Thyroid gland (tissue), 4 donors: ENCODE measurements at regions not wholly inside any gene's neighbourhood (a gene's known extent, or its start where the extent isn't known, plus 50 kb on each side); places are given as distances from the start of the nearest gene placed in this dataset.

Experiments
- DNase-seq, 2 donors: peaks; one replicate each; pipeline ENCODE4 v3.0.0-alpha.2; 2019
- H3K27ac ChIP-seq, 3 donors: fragments of 200-600 bp; sonication (generic); 1 replicate in 2 of 3; 2 replicates in 1 of 3; pipeline ENCODE4 v1.5.1; 2016 to 2019; ENCODE audit warnings: mild to moderate bottlenecking in 1 of 3, moderate library complexity in 1 of 3
- H3K27me3 ChIP-seq: fragments of 200-600 bp; sonication (generic); one replicate; pipeline ENCODE4 v1.5.1; 2019
- H3K36me3 ChIP-seq, 2 donors: fragments of 200-600 bp; sonication (generic); one replicate each; pipeline ENCODE4 v1.5.1; 2016 to 2019
- H3K4me1 ChIP-seq, 2 donors: fragments of 200-600 bp; sonication (generic); one replicate each; pipeline ENCODE4 v1.5.1; 2017 to 2019
- H3K4me3 ChIP-seq, 3 donors: fragments of 200-600 bp; sonication (generic); replicated peaks in 1 of 3; 1 replicate in 2 of 3; 2 replicates in 1 of 3; pipeline ENCODE4 v1.5.1; 2016; ENCODE audit warnings: mild to moderate bottlenecking in 1 of 3
- H3K9me3 ChIP-seq: fragments of 200-600 bp; sonication (generic); one replicate; pipeline ENCODE4 v1.5.1; 2017
- CTCF ChIP-seq, 6 experiments: fragments of 200-600 bp in 3 of 6; fragments of 450-650 bp in 3 of 6; sonication (generic) in 3 of 6; IDR thresholded peaks; one replicate each; pipeline ENCODE4 v1.5.1; 2016 to 2019; ENCODE audit warnings: antibody characterized with exemption in 6 of 6, mild to moderate bottlenecking in 2 of 6, inconsistent platforms in 1 of 6, moderate library complexity in 1 of 6
- POLR2A ChIP-seq, 2 donors: fragments of 450-650 bp; IDR thresholded peaks; one replicate each; pipeline ENCODE4 v1.6.1; 2017; ENCODE audit warnings: antibody characterized with exemption in 2 of 2, mild to moderate bottlenecking in 2 of 2, moderate library complexity in 1 of 2
- WGBS, 2 donors: methylation state at CpG; one replicate each; pipeline ENCODE4 v1.1.5; 2017; 5-methylcytosine and 5-hydroxymethylcytosine counted together
- intact Hi-C: fragments of 100-400 bp; cut with DNase I; formaldehyde crosslinking; loops from one replicate; pipeline ENCODE4 v1.15.1; 2023

- Histone ChIP-seq H3K36me3 (no peaks in the 10 kb centered on the region), H3K27ac (no peak overlapping the region), H3K4me1 (no peaks in the 10 kb centered on the region), H3K27me3 (no peaks in the 10 kb centered on the region), H3K4me3 (no peak overlapping the region), H3K9me3 (no peaks in the 10 kb centered on the region)
- 96 to 97% methylated on average over 1 of the region's 1 CpG for WGBS, 2 donors
- TF ChIP-seq POLR2A (IDR thresholded peaks at IDR 0.05), result no peak
- TF ChIP-seq CTCF (IDR thresholded peaks at IDR 0.05), result no peak
- DNase-seq, result no peak
- intact Hi-C loops, result no loop called here
Observed at GRCh38 chr2:181290182-181290581, 167.0 kb upstream of the ITGA4 start.

GRCh38 chr2:181294979-181295378 is 162.2 kb upstream of the ITGA4 start:
- no peak for DNase-seq
- Histone ChIP-seq H3K4me3 (no peak overlapping the region), H3K27me3 (no peaks in the 10 kb centered on the region), H3K36me3 (no peaks in the 10 kb centered on the region), H3K4me1 (no peaks in the 10 kb centered on the region), H3K9me3 (no peaks in the 10 kb centered on the region), H3K27ac (no peak overlapping the region)
- 86 to 92% methylated on average over 1 of the region's 1 CpG for WGBS, 2 donors
- TF ChIP-seq CTCF (IDR thresholded peaks at IDR 0.05) (no peak), POLR2A (IDR thresholded peaks at IDR 0.05) (no peak)
- intact Hi-C loops, result no loop called here

- WGBS, 2 donors, result 87 to 89% methylated on average over 5 of the region's 5 CpGs
- TF ChIP-seq POLR2A (IDR thresholded peaks at IDR 0.05) (no peak), CTCF (IDR thresholded peaks at IDR 0.05) (no peak)
- H3K4me1 ChIP-seq, result no peaks in the 10 kb centered on the region
Observed at GRCh38 chr2:181300600-181301291, 156.4 kb upstream of the ITGA4 start.

GRCh38 chr2:181304011-181304844 is 153.0 kb upstream of the ITGA4 start:
- no peak for TF ChIP-seq CTCF (IDR thresholded peaks at IDR 0.05)
- TF ChIP-seq POLR2A (IDR thresholded peaks at IDR 0.05), result no peak
- intact Hi-C loops, result no loop called here
- WGBS, 2 donors, result 80 to 82% methylated on average over 5 of the region's 5 CpGs
- H3K4me3 ChIP-seq, result no peak overlapping the region
- no peaks in the 10 kb centered on the region for H3K4me1 ChIP-seq
- no peak for DNase-seq
- no peaks in the 10 kb centered on the region for H3K9me3 ChIP-seq
- no peaks in the 10 kb centered on the region for H3K27me3 ChIP-seq
- no peak overlapping the region for H3K27ac ChIP-seq
- no peaks in the 10 kb centered on the region for H3K36me3 ChIP-seq

More at GRCh38 chr2:181300600-181301291, 156.4 kb upstream of the ITGA4 start:
- no peak for DNase-seq
- Histone ChIP-seq H3K36me3 (no peaks in the 10 kb centered on the region), H3K27ac (no peak overlapping the region), H3K4me3 (no peak overlapping the region), H3K9me3 (no peaks in the 10 kb centered on the region), H3K27me3 (no peaks in the 10 kb centered on the region)
- intact Hi-C loops, result no loop called here
